Activated naive CD8-positive, alpha-beta T cell treated with anti-CD3 and anti-CD28 coated beads, Interleukin-2, amount 50 U/mL, for 24 hours (primary cell): ENCODE measurements at regions not wholly inside any gene's neighbourhood (a gene's known extent, or its start where the extent isn't known, plus 50 kb on each side); places are given as distances from the start of the nearest gene placed in this dataset.

Source experiments
- ATAC-seq: fragments of 150-1000 bp; cut with Tn5 transposase; one replicate; pipeline ENCODE4 v1.10.0; 2021
- DNase-seq: peaks from one replicate; pipeline ENCODE4 v3.0.0; 2021
- H3K27ac Mint-ChIP-seq: one replicate; pipeline ENCODE4 v1.8.0; 2021; ENCODE audit warnings: mild to moderate bottlenecking, mixed read lengths
- H3K27me3 Mint-ChIP-seq: one replicate; pipeline ENCODE4 v1.8.0; 2021; ENCODE audit warnings: mixed read lengths
- H3K36me3 Mint-ChIP-seq: one replicate; pipeline ENCODE4 v1.8.0; 2021; ENCODE audit warnings: low read depth, mixed read lengths
- H3K4me1 Mint-ChIP-seq: one replicate; pipeline ENCODE4 v1.8.0; 2021; ENCODE audit warnings: mixed read lengths
- H3K4me3 Mint-ChIP-seq: one replicate; pipeline ENCODE4 v1.8.0; 2021; ENCODE audit warnings: mild to moderate bottlenecking, moderate library complexity, mixed read lengths
- H3K9me3 Mint-ChIP-seq: one replicate; pipeline ENCODE4 v1.8.0; 2021; ENCODE audit warnings: mixed read lengths

DNA sequence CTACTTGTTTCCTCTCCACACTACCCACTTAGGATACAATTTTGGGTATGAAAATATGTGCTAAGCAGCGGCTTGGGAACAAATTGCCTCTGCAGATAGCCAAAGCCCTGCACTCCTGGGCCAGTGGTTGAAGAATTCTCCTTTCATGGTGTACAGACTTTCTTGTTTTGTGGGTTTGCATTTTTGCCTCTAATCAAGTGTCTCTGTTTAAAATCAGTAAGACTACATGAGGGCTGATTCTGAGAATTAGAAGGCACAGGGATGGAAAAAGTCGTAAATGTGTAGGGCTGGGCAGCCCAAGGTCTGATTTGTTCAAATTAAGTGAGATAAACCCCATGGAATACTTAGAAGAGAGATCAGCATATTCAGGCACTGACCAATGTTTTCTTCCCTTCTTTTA, 103.7 kb upstream of the CD180 start:
- DNase-seq: no peak
- Mint-ChIP-seq H3K36me3 (no peaks in the 10 kb centered on the region), H3K4me3 (no peak overlapping the region), H3K9me3 (peaks cover 3% of the 10 kb centered on the region), H3K27ac (no peak overlapping the region), H3K27me3 (no peaks in the 10 kb centered on the region), H3K4me1 (peaks cover 2% of the 10 kb centered on the region)
- ATAC-seq: no peak

- ATAC-seq: no peak
- Mint-ChIP-seq H3K4me1 (peaks cover 2% of the 10 kb centered on the region), H3K27me3 (no peaks in the 10 kb centered on the region), H3K9me3 (peaks cover 3% of the 10 kb centered on the region), H3K27ac (no peak overlapping the region), H3K36me3 (no peaks in the 10 kb centered on the region), H3K4me3 (no peak overlapping the region)
- DNase-seq: no peak
Measured at GRCh38 chr5:67299231-67299735, 102.7 kb upstream of the CD180 start.

DNA sequence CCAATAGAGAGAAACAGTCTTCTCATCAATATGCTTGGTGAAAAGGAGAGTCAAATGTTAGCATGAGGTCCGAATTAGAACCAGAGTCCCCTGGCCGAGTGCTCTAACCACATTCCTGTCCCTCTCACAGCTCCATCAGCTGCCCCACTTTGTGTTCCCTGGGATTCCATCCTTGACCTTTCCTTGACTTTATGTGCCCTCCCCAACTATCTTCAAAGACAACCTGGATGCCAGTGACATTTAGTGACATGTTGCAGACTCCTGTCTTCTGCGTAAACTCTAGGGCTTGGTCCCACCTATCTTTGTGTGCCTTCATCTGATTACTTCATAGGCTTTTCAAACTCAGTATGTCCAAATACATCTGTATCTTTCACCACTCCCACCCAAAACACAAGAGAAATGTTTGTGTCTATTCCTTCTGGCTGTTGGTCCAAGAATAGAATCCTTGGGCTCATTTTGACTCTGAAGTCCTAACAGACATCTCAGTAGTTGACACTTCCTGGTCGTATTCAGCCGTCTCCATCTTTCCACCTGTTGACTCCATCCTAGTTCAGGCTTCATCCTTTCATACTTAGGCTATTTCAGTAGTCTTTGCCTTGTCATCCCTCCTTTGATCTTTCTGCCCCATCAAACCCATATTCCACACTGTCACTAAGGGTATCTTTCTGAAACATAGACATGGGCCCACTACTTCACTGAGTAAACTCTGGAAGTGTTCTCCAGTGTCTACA, 101.4 kb upstream of the CD180 start:
- H3K4me3 Mint-ChIP-seq: no peak overlapping the region
- no peaks in the 10 kb centered on the region for H3K36me3 Mint-ChIP-seq
- no peak overlapping the region for H3K27ac Mint-ChIP-seq
- DNase-seq (no peak), ATAC-seq (no peak)
- no peaks in the 10 kb centered on the region for H3K27me3 Mint-ChIP-seq
- peaks cover 2% of the 10 kb centered on the region for H3K4me1 Mint-ChIP-seq
- H3K9me3 Mint-ChIP-seq: peaks cover 3% of the 10 kb centered on the region

DNA sequence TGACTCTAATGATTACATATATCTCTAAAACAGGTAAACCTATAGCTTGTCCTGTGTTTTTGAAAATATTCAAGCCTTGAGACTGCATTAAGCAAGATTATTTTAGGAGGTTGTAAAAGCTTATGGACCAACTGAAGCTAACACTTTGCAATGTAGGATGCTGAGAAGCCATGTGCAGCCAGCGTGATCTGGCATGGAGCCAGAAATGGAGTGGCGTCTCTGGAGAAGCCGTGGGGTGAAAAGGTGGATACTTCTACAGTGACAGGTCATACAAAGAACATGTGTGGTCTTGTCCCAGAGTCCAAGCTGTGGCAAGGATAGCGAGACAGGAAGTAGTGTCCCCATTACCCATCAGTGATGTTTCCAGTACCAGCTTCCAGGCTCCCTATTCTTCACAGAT, 100.8 kb upstream of the CD180 start:
- peaks cover 2% of the 10 kb centered on the region for H3K4me1 Mint-ChIP-seq
- peaks cover 3% of the 10 kb centered on the region for H3K9me3 Mint-ChIP-seq
- no peak for ATAC-seq
- H3K4me3 Mint-ChIP-seq: no peak overlapping the region
- no peaks in the 10 kb centered on the region for H3K36me3 Mint-ChIP-seq
- no peaks in the 10 kb centered on the region for H3K27me3 Mint-ChIP-seq
- DNase-seq: no peak
- H3K27ac Mint-ChIP-seq: no peak overlapping the region

DNA sequence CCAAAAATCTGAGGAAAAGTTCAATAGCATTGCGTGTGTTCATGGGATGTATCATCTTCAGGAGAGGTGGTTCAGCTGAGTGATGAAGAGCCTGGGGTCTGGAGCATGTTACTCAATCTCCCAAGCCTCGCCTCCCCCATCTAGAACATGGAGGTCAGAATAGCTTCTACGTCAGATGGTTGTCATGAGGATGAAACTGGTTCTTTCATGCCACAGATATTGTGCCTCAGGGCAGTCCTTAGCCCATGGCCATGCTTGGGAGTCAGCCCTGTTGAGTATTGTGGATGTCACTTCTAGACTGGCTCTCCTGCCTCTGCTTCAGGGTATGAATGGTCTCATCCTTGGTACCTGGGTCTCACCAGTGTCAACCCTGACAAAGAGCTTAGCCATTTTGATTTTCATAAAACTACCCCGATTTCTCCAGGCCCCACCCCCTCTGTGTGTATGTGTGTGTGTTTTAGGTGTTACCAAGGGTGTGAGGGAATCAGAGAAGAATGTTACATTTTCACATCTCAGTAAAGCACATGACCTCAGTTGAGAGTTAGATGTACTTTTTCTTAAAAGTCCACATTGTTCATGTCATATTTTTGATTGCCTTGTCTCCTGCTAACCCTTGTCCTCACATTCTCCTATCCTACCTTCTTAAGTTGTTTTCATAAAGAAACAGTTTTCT, 97.8 kb upstream of the CD180 start:
- Mint-ChIP-seq H3K9me3 (peaks cover 3% of the 10 kb centered on the region), H3K36me3 (no peaks in the 10 kb centered on the region), H3K27me3 (no peaks in the 10 kb centered on the region), H3K4me1 (no peaks in the 10 kb centered on the region), H3K4me3 (no peak overlapping the region), H3K27ac (no peak overlapping the region)
- ATAC-seq (no peak), DNase-seq (no peak)

GRCh38 chr5:67293226-67293625, 96.6 kb upstream of the CD180 start:
- DNase-seq (no peak), ATAC-seq (no peak)
- Mint-ChIP-seq H3K4me3 (no peak overlapping the region), H3K4me1 (no peaks in the 10 kb centered on the region), H3K36me3 (no peaks in the 10 kb centered on the region), H3K27ac (no peak overlapping the region), H3K9me3 (peaks cover 3% of the 10 kb centered on the region), H3K27me3 (no peaks in the 10 kb centered on the region)

DNA sequence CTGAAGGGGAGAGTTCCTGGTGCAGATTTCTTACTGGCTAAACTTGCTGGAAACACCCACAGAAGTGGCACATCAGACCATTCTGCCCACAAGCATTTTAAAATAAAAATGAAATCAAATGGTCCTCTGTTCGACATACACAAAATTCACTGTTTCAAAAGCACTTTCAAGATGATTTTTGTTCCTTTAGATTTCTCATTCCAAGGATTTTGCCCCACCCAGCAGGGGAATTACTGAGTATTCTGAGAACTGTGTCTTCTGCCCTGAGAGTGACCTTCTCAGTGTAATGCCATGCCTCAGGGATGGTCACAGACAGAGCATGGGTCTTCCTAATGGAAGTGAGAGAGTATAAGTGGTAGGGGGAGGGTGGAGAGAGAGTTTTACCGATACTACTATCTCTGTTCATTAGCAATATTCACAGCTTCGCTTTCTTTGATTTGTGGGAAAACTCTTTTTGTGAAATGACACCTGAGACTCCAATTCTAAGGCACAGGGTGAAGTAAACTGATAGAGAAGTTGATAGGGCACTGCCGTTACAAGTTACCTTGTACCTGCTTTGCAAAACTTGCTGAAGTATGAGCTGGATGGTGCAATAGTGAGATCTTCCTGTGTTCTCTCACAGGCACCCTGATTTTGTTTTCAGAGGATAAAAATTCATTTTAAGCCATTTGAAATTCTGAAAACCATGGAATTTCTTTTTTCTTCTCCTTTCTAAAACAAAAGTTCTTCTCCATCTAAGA, 95.8 kb upstream of the CD180 start:
- Mint-ChIP-seq H3K27ac (no peak overlapping the region), H3K4me3 (no peak overlapping the region), H3K9me3 (peaks cover 3% of the 10 kb centered on the region), H3K36me3 (no peaks in the 10 kb centered on the region), H3K4me1 (no peaks in the 10 kb centered on the region), H3K27me3 (no peaks in the 10 kb centered on the region)
- DNase-seq (no peak), ATAC-seq (no peak)

- no peak overlapping the region for H3K27ac Mint-ChIP-seq
Measured at GRCh38 chr5:67291671-67292070, 95.1 kb upstream of the CD180 start.

DNA sequence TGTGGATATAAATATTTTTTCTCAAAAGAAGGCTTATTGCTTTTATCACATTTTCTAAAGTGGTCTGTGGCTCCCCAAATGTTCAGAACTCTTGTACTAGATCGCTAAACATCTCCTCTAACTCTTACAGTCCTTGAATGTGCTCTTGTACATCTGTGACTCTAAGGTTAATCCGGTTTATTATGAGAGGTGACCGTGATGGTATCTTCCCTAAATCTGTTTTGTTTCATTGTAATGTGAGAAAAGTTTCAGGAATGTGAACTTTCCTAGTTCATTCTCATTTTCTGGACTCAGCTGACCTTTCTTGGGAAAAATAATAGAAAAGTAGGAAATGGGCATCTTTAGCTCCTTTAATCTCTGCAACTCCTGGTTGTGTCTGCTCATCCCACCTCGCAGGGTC, 94.5 kb upstream of the CD180 start:
- no peak overlapping the region for H3K27ac Mint-ChIP-seq

More at GRCh38 chr5:67291671-67292070, 95.1 kb upstream of the CD180 start:
- Mint-ChIP-seq H3K27me3 (no peaks in the 10 kb centered on the region), H3K4me3 (no peak overlapping the region), H3K4me1 (no peaks in the 10 kb centered on the region), H3K9me3 (no peaks in the 10 kb centered on the region), H3K36me3 (no peaks in the 10 kb centered on the region)
- DNase-seq: no peak
- ATAC-seq: no peak

DNA sequence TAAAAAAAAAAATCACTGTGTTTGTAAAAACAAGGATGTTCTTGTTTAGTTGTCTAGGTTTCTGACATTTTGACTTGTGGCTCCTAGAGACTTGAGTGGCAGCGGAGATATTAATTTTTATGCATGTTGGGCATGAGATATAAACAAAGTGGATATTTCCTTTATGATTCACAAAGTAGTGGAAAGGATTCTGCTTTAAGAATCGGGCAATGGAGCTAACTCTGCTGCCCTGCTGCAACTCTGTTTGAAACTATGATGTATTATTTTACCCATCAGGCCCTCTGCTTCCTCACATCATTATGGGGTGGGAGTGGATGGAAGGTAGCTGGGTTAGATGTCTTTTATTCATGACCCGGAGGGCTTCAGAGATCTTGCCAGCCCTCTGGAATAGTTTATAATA, 94.1 kb upstream of the CD180 start:
- no peaks in the 10 kb centered on the region for H3K27me3 Mint-ChIP-seq
- H3K4me3 Mint-ChIP-seq: no peak overlapping the region
- no peak for ATAC-seq
- no peak for DNase-seq
- no peak overlapping the region for H3K27ac Mint-ChIP-seq
- H3K36me3 Mint-ChIP-seq: no peaks in the 10 kb centered on the region
- no peaks in the 10 kb centered on the region for H3K4me1 Mint-ChIP-seq
- no peaks in the 10 kb centered on the region for H3K9me3 Mint-ChIP-seq

More for the DNA sequence above, 94.5 kb upstream of the CD180 start:
- H3K4me1 Mint-ChIP-seq: no peaks in the 10 kb centered on the region
- DNase-seq (no peak), ATAC-seq (no peak)
- no peaks in the 10 kb centered on the region for H3K36me3 Mint-ChIP-seq
- H3K9me3 Mint-ChIP-seq: no peaks in the 10 kb centered on the region
- no peaks in the 10 kb centered on the region for H3K27me3 Mint-ChIP-seq
- H3K4me3 Mint-ChIP-seq: no peak overlapping the region

GRCh38 chr5:67289763-67290521, 93.3 kb upstream of the CD180 start:
- ATAC-seq: no peak

DNA sequence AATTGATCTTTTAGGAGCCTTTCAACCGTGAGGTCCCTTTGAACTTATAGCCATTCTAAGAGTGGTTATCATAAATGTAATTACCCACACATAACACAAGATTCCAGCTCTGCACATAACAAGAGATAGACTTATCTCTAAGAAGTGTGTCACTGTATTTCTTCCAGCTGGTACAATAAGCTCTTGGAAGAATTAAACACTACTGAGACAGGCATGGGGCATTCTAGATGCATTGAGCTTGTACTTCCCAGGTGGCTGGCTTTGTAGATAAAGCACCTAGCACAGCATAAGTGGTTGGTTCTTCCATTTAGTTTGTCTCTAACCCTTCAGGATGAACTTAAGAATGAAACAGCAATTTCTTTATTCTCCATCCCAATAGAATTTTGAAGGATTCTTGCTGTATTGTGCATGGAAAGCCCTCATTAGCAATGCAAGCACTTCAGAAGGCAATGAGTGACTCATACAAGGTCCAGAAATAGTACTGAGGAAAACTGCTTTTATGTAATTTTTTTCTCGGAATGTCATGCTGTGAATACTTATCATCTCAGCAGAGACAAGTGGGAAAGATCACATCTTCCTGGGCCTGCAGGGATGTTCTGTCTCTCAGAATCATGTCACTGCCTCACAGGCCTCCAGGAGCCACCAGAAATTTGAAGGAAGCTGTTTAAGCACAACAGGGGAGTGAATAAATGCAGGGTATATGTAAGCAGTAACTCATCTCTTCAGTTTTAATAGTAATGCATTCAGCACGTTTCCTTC, 91.1 kb upstream of the CD180 start:
- Mint-ChIP-seq H3K27me3 (no peaks in the 10 kb centered on the region), H3K36me3 (no peaks in the 10 kb centered on the region), H3K4me1 (no peaks in the 10 kb centered on the region), H3K27ac (no peak overlapping the region), H3K9me3 (no peaks in the 10 kb centered on the region), H3K4me3 (no peak overlapping the region)
- ATAC-seq: no peak
- no peak for DNase-seq

More at GRCh38 chr5:67289763-67290521, 93.3 kb upstream of the CD180 start:
- no peaks in the 10 kb centered on the region for H3K4me1 Mint-ChIP-seq
- no peak for DNase-seq
- H3K9me3 Mint-ChIP-seq: no peaks in the 10 kb centered on the region
- H3K36me3 Mint-ChIP-seq: no peaks in the 10 kb centered on the region
- no peak overlapping the region for H3K4me3 Mint-ChIP-seq
- no peaks in the 10 kb centered on the region for H3K27me3 Mint-ChIP-seq
- H3K27ac Mint-ChIP-seq: no peak overlapping the region

GRCh38 chr5:67286006-67286405, 89.4 kb upstream of the CD180 start:
- H3K4me1 Mint-ChIP-seq: no peaks in the 10 kb centered on the region

More at GRCh38 chr5:67286006-67286405, 89.4 kb upstream of the CD180 start:
- Mint-ChIP-seq H3K27ac (no peak overlapping the region), H3K9me3 (no peaks in the 10 kb centered on the region), H3K4me3 (no peak overlapping the region), H3K27me3 (no peaks in the 10 kb centered on the region), H3K36me3 (no peaks in the 10 kb centered on the region)
- ATAC-seq (no peak), DNase-seq (no peak)
